ENCODE measurements at regions not wholly inside any gene's neighbourhood (a gene's known extent, or its start where the extent isn't known, plus 50 kb on each side); places are given as distances from the start of the nearest gene placed in this dataset.
"Not testable (repeated sequence)": the region's sequence is repeated elsewhere in the genome, so short reads cannot be mapped to it uniquely, and the experiment has no call there.

DNA sequence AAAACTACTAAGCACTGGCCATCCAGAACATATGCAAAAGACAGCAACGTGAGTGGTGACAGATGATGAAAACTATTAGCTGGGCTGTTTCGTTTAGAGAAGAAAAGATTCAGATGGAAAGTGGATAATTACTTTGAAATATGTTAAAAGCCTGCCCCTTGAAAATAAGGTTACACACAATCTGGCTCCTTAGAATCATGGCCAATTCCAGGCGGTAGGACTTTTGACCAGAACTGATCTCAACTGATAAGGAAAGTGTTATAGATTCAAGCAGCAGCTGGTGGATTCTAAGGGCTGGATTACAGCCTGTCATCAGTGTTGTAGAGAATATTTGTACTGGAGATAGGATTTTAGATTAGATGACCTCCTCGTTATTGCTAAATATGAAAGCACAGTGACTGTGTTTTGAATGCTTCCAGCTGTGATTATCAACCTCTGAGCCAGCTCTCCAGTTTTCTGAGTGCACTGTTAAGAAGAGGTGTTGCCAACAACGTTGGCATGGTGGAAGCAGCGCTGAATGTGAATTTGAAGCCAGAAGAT lies 75.1 kb downstream of the KBTBD2 start:
- in situ Hi-C loops (cut with HindIII; ENCODE audit: low sequenced_read_pairs), result loop anchor here (25.0 kb wide), 1 partner anchor 296 kb away; the partner anchor contains the start of gene RP9

DNA sequence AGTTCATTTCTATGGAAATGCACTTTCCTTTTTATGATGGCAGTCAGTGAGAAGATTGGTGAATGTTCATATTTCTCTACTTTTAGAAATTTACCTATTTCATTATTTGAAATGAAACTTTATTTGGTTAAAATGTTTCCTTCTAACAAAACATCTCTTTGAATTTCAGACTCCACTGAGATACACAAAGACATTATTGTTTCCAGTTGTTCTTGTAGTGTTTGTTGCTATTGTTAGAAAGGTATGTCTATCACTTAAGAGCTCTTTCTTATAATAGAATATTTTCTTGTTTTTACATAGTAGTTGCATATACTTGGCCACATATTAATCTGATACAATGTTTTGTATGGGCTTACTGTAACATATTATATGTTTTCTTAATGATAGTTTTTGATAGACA lies 76.8 kb downstream of the KBTBD2 start:
- in situ Hi-C loops (cut with HindIII; ENCODE audit: low sequenced_read_pairs), result loop anchor here (25.0 kb wide), 1 partner anchor 298 kb away; the partner anchor contains the start of gene RP9

DNA sequence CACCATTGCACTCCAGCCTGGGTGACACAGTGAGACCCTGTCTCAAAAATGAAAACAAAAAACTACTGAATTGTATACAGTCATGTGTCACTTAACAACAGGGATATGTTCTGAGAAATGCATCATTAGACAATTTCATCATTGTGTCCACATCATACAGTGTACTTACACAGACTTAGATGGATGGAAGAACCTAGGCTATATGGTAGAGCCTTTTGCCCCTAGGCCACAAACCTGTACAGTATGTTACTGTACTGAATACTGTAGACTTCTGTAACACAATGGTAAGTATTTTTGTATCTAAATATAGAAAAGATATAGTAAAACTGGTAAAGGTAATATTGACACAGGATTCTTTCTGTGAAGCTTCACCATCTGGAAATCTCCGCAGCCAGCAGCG lies 81.7 kb downstream of the KBTBD2 start:
- in situ Hi-C loops (cut with HindIII; ENCODE audit: low sequenced_read_pairs), result loop anchor here (25.0 kb wide), 1 partner anchor 302 kb away; the partner anchor contains the start of gene RP9

DNA sequence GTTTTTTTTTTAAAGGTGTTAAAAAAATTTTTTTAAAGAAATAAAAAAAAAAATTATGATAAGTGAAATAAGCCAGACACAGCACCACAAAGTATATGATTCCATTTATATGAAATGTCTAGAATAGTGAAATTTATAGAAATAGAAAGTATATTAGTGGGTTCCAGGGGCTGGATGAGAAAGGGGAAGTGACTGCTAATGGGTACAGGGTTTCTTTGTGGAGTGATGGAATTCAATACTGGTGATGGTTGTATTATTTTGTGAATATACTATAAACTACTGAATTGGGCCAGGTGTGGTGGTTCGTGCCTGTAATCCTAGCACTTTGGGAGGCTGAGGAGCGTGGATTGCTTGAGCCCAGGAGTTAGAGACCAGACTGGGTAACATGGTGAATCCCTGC lies 82.2 kb downstream of the KBTBD2 start:
- in situ Hi-C loops (cut with HindIII; ENCODE audit: low sequenced_read_pairs), result loop anchor here (25.0 kb wide), 1 partner anchor 303 kb away; the partner anchor contains the start of gene RP9

DNA sequence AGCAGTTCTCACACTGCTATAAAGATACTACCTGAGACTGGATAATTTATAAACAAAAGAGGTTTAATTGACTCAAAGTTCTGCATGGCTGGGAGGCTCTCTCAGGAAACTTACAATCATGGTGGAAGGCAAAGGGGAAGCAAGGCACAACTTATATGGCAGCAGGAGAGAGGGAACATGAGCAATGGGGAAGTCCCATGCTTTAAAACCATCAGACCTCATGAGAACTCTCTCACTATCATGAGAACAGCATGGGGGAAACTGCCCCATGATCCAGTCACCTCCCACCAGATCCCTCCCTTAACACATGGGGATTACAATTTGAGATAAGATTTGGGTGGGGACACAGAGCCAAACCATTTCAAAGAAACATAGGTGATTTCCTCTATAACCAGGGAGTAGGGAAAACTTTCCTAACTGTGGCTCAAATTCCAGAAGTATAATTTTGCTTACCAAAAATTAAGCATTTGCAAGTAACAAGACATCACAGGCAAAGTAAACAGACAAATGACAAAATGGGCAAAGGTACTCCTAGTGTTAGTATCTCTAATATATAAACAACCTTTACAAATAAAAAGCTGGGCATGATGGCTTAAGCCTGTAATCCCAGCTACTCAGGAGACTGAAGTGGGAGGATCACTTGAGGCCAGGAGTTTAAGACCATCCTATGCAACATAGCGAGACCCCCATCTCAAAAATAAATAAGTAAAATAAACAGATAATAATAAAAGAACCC lies 88.0 kb downstream of the KBTBD2 start:
- in situ Hi-C loops (cut with HindIII; ENCODE audit: low sequenced_read_pairs), result loop anchor here (25.0 kb wide), 1 partner anchor 309 kb away; the partner anchor contains the start of gene RP9

DNA sequence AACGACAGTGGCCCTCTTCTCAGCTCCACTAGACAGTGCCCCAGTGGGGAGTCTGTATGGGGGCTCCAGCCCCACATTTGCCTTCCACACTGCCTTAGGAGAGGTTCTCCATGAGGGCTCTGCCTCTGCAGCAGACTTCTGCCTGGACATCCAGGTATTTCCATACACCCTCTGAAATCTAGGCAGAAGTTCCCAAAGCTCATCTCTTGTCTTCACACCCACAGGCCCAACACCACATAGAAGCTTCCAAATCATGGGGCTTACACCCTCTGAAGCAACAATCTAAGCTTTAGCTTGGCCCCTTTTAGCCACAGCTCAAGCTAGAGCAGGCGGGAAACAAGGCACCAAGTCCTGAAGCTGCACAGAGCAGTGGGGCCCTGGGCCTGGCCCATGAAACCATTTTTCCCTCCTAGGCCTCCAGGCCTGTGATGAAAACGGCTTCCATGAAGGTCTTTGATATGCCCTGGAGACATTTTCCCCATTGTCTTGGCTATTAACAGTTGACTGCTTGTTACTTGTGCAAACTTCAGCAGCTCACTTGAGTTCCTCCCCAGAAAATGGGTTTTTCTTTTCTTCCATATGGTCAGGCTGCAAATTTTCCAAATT lies 89.2 kb downstream of the KBTBD2 start:
- in situ Hi-C loops (cut with HindIII; ENCODE audit: low sequenced_read_pairs), result loop anchor here (25.0 kb wide), 1 partner anchor 310 kb away; the partner anchor contains the start of gene RP9

DNA sequence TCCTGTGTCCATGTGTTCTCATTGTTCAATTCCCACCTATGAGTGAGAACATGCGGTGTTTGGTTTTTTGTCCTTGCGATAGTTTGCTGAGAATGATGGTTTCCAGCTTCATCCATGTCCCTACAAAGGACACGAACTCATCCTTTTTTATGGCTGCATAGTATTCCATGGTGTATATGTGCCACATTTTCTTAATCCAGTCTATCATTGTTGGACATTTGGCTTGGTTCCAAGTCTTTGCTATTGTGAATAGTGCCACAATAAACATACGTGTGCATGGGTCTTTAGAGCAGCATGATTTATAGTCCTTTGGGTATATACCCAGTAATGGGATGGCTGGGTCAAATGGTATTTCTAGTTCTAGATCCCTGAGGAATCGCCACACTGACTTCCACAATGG lies 98.5 kb downstream of the KBTBD2 start:
- in situ Hi-C loops (cut with HindIII; ENCODE audit: low sequenced_read_pairs), result not testable (repeated sequence)

DNA sequence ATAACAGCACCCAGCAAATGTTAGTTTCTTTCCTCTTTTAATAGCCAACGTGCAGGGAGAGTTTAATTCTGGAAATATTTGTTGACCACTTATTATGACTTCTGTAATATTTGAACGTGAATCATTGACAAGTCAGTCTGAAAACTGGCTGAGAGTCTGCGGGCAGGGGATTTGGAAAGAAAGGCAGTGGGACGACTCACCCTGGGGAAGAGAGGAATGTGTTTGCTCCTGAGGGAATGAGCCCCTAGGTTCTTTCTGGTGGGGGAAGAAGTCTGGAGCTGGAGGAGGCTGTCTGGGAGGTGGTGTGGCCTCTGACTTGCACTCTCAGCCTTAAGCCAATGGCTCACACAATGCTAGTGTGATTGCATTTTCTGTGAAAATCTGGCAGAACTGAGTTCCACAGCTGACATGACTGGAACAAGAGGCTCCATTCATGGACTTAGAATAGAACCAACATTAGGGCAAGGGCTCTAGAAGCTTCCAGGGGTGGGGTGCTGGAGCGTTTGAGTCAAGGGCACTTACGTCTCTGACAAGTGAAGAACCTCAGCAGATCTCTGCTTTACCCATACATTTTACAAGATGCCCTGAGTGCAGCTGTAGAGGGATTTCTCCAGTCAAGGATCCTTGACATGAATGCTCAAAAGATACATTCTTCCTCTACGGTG lies 100.7 kb downstream of the KBTBD2 start:
- in situ Hi-C loops (cut with HindIII; ENCODE audit: low sequenced_read_pairs), result not testable (repeated sequence)

DNA sequence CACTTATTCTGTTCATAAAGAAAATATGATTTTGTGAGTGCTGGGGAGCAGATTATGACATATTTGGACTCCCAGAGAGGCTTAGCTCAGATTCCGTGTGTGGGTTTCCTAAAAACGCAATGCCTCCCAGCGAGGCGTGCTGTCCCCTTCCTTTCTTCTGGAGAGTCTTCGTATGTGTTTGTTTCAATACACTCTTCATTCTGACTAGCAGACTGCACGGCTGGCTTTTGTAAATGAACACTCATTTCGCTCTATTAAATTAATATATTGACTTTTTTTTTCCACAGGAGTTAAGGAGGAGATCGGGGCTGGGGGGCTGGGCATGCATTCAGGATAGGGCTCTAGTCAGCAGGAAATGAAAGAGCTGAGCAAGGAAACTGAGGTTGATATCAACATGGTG lies 102.3 kb downstream of the KBTBD2 start:
- in situ Hi-C loops (cut with HindIII; ENCODE audit: low sequenced_read_pairs), result not testable (repeated sequence)

DNA sequence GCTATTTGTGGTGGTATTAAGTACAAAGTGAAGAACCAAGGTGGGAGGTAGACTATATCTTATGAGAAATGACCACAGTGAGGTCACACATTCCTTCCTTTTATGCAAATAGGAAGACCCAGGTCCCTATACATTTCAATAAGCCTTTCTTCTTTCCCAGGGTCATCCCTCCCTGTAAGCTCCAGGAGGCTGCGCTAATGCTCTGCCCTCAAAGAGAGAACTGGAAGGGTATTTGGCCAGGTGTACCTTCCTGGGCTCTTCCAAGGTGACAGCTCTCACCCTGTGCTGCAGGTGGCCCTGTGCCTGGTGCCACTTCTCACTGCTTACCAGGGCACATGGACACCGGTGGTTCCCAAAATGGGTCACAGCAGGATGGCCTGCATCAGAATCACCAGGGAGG lies 103.4 kb downstream of the KBTBD2 start:
- in situ Hi-C loops (cut with HindIII; ENCODE audit: low sequenced_read_pairs), result not testable (repeated sequence)

DNA sequence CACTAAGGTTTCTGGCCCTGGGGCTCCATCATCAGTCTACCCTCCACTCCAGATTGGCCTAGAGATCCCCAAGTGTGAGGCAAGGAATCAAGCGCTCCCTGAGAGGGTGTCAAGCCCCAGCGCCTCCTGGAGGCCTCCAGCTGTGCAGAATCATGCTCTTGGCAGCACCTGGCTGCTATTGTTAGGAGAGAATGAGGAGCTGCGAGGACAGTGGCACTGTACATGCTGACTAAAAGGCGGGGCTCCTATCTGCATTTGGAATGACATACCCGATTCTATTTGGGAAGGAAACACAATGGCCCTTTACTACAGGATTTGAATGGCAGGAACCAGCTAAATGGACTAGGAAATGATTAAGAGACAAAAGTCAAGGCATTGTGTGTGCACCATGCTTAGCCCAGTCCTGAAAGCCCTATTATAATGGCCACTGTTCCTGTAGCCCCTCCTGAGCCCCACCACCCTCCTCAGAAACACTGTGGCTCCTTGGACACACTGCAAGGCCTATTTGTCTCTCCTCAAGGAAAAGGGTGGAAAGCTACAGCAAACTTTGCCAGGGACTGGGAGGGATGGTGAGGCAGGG lies 106.1 kb downstream of the KBTBD2 start:
- in situ Hi-C loops (cut with HindIII; ENCODE audit: low sequenced_read_pairs), result not testable (repeated sequence)

DNA sequence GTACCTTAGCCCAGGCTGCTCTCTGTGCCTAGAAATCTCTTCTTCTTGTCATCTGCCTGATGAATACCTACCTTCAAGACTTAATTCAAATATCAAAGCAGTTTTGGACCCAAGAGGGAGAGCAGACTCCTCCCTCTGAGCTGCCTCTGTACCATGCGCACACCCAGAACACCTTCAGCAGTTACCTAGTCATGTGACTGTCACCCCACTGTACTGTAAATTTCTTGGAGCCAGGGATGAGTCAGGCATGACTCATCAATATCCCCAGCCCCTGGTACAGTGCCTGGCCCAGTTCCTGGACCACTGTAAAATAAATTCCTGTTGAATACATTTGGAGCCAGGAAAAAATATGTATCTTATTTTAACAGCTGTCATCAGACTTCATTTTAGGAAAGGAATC lies 111.7 kb downstream of the KBTBD2 start:
- in situ Hi-C loops (cut with HindIII; ENCODE audit: low sequenced_read_pairs), result not testable (repeated sequence)

DNA sequence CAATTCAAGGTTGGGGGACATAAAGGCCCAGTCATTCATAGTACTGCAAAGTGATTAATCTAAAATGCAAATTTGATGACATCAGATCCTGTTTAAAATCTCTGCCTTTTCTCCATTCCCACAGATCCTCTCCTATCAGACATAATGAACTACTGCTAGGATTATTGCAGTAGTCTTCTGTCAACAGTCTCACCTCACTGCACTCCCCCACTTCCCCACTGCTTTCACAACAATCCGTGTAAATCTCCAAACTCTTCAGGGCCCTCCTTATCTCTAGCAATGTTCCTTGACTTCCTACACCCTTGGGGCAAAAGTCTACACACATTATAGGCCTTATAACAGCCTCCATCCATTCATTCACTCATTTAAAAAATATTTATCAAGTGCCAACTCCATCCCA lies 112.4 kb downstream of the KBTBD2 start:
- in situ Hi-C loops (cut with HindIII; ENCODE audit: low sequenced_read_pairs), result no loop called here

DNA sequence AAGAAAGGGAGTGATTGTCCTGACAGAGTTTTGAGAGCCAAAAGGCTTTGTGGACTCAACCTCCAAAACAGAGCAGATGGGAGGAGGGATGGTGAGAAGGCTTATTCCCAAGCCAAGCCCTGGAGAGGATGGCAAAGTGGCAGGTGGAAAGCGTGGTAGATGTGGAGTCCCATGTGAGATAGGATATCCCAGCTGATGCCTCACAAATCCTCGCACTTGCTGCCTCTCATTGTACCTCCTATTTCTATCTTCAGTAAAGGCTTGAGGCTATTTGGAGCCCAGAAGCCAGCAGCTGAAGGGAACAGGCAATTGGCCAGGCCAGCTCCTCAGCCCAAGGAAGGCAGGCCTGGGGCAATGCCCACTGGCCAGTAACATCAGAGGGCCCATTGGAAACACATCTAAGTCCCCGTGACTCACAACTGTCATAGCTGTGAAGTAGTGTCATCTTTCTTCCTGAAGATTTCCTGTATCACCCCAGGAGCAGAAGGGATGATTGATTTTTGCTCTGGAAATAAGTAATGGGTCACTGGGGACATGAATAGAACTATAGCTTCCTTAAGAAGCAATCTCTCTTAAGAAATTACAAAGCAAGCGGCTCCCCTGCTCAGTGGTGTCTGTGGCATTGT lies 114.4 kb downstream of the KBTBD2 start:
- in situ Hi-C loops (cut with HindIII; ENCODE audit: low sequenced_read_pairs), result not testable (repeated sequence)

DNA sequence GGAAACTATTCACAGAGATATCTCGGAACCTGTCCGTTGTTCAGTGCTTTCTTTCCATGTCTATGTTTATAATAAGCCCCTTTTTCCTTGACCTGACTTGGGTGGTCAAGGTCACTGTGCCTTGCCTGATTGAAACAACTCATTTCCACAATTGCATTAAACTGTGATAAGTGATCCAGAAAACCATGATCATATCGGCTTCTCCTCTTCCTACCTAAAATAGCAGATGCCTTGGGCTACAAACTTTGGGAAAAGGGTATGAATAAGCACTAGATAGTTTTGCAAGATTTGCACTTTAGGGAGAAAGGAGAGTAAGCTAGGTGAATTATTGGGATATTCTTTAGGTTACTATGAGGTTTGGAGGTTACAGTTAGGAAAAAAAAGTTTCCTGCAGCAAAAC lies 115.2 kb downstream of the KBTBD2 start:
- in situ Hi-C loops (cut with HindIII; ENCODE audit: low sequenced_read_pairs), result not testable (repeated sequence)

DNA sequence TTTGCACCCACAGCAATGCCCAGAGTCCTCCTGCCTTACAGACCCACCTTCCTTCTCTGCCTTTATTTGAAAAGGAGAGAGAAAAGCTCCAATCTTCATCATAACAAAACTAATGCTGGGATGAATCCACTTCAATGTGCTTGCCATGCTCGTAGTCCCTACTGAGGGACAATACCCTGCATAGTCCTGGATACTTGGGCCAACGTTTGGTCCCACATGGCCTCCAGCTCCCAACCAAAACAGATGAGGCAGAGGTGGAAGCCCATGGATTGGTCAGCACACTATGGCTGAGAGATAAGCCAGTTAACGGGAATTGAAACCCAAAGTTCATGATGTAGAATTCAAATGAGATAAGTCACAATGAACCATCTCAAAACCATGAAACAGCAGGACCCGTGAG lies 115.8 kb downstream of the KBTBD2 start:
- in situ Hi-C loops (cut with HindIII; ENCODE audit: low sequenced_read_pairs), result not testable (repeated sequence)

DNA sequence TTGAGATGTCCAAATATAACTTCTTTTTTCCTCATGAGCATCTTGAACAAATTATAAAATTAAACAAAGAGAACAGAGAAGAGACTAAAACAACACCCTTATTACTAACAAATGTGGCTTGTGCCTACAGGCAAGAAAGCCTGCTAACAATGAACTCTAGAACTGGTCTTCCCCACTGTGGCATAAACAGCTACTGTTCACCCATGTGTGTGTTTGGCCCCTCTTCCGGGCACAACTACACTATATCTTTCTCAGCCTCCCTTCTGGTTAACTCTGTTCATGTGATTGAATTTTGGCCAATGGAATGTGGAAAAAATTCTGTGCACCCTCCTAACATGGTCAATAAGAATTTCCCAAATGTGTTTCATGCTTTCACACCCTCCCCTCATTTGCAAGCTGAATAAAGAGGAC lies 117.0 kb downstream of the KBTBD2 start:
- in situ Hi-C loops (cut with HindIII; ENCODE audit: low sequenced_read_pairs), result no loop called here

DNA sequence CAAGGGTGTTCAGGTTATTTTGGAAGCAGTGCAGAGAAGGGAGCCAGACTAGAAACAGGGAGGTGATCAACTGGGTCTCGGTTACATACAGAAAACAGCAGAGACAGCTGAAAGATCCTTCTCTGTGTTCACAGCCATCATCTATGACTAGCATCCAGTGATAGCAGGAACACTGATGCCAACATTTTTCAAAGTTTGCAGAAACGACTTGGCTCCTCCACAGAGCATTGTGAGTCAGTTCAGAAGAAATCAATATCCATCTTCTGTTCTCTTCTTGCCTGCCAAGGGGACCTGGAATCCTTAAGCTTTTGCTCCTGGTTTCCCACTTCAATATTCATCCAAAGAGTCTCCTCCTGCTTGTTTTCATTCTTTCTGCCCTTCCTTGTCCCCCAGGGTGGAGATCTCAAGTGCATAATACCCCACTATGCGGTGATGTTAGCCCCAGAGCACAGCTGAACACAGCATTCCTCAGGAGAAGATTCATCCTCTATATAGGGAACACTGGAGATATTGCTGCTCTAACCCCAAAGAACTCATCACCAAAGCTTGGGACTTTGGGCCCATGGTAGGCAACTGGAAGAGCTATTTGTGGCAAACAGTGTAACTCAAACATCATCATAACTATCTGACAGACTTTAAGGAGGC lies 122.6 kb downstream of the KBTBD2 start:
- in situ Hi-C loops (cut with HindIII; ENCODE audit: low sequenced_read_pairs), result not testable (repeated sequence)

DNA sequence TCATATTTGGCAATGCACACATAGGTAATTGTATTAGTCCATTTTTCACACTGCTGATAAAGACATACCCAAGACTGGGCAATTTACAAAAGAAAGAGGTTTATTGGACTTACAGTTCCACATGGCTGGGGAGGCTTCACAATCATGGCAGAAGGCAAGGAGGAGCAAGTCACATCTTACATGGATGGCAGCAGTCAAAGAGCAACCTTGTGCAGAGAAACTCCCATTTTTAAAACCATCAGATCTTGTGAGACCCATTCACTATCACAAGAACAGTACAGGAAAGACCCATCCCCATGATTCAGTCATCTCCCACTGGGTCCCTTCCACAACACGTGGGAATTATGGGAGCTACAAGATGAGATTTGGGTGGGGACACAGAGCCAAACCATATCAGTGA lies 123.2 kb downstream of the KBTBD2 start:
- in situ Hi-C loops (cut with HindIII; ENCODE audit: low sequenced_read_pairs), result not testable (repeated sequence)

DNA sequence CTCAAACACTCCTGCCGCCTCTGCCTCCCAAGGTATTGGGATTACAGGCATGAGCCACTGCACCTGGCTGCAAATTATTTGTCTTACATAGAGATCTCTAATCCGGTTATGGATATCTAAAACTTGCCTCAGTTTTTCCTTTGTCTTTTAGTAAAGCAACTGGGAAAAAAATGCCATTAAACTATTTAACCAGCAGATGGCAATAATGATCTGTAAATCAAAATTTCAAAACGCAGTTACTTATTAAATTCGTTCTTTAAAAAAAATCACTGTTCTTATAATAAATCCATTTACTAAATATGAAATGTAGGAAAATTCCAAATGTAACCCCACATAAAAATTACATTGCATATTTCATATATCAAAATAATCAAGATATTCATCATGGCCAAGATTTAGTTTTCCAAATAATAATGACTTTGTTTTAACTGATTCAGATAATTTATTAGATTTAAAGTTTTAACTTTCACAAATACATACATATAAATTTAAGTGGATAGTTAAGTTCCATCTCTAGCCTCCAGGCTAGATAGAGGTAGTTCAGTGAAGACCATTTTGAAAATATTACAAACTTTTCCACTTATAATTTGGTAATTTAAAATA lies 125.8 kb downstream of the KBTBD2 start:
- in situ Hi-C loops (cut with HindIII; ENCODE audit: low sequenced_read_pairs), result not testable (repeated sequence)
